ENCODE measurements at regions not wholly inside any gene's neighbourhood (a gene's known extent, or its start where the extent isn't known, plus 50 kb on each side); places are given as distances from the start of the nearest gene placed in this dataset.

- TF ChIP-seq CHD7 (IDR thresholded peaks at IDR 0.05; ENCODE audit: insufficient replicate concordance, low read length) (no peak), RNF2 (IDR thresholded peaks at IDR 0.05; ENCODE audit: borderline replicate concordance, low read depth, low read length, missing control alignments, poor library complexity, severe bottlenecking) (no peak), TEAD4 (IDR thresholded peaks at IDR 0.05; ENCODE audit: low read depth, low read length) (no peak), JUND (IDR thresholded peaks at IDR 0.05; ENCODE audit: low read length) (no peak), KDM5A (IDR thresholded peaks at IDR 0.05; ENCODE audit: low read length) (no peak)
These were observed 647.1 kb downstream of the NTRK3 start (continued) for GRCh38 chr15:87609474-87609873.
